AG09319 (cell line): ENCODE measurements at regions not wholly inside any gene's neighbourhood (a gene's known extent, or its start where the extent isn't known, plus 50 kb on each side); places are given as distances from the start of the nearest gene placed in this dataset.

Experiments used
- DNase-seq: peaks from one replicate; pipeline ENCODE4 v3.0.0-alpha.2; 2010; ENCODE audit warnings: low read depth; ENCODE audit errors: extremely low read depth
- CTCF ChIP-seq: IDR thresholded peaks from 2 replicates; pipeline ENCODE4 v1.5.1; 2011; ENCODE audit warnings: low read depth, mild to moderate bottlenecking, inconsistent platforms, low read length, moderate library complexity

GRCh38 chr10:78547397-78547796, 513.7 kb downstream of the RPS24 start:
- TF ChIP-seq CTCF = no peak
- no peak for DNase-seq

- no peak for DNase-seq
- no peak for TF ChIP-seq CTCF
Measured at GRCh38 chr10:78547905-78548304, 514.2 kb downstream of the RPS24 start.

GRCh38 chr10:78548369-78548768, 514.7 kb downstream of the RPS24 start:
- no peak for DNase-seq
- TF ChIP-seq CTCF = no peak

GRCh38 chr10:78549140-78549935, 515.7 kb downstream of the RPS24 start:
- no peak for DNase-seq

GRCh38 chr10:78550090-78550489, 516.4 kb downstream of the RPS24 start:
- DNase-seq = no peak
- no peak for TF ChIP-seq CTCF

More at GRCh38 chr10:78549140-78549935, 515.7 kb downstream of the RPS24 start:
- TF ChIP-seq CTCF = no peak

- TF ChIP-seq CTCF = no peak
- DNase-seq = no peak
Measured at GRCh38 chr10:78550716-78551115, 517.1 kb downstream of the RPS24 start.

GRCh38 chr10:78551184-78552005, 517.4 kb upstream of the ZMIZ1 start:
- no peak for TF ChIP-seq CTCF
- DNase-seq = no peak
